HEK293T (cell line): ENCODE measurements at regions not wholly inside any gene's neighbourhood (a gene's known extent, or its start where the extent isn't known, plus 50 kb on each side); places are given as distances from the start of the nearest gene placed in this dataset.

ENCODE experiments used
- ARNT ChIP-seq: fragments of 450-650 bp; IDR thresholded peaks from 2 replicates; pipeline ENCODE4 v1.6.1; 2017; ENCODE audit warnings: mild to moderate bottlenecking
- BHLHE40 ChIP-seq: fragments of 450-650 bp; IDR thresholded peaks from 2 replicates; pipeline ENCODE4 v1.6.1; 2016; ENCODE audit warnings: mild to moderate bottlenecking, moderate library complexity, borderline replicate concordance
- ELF4 ChIP-seq: fragments of 450-650 bp; IDR thresholded peaks from 2 replicates; pipeline ENCODE4 v1.6.1; 2017; ENCODE audit warnings: antibody characterized with exemption
- FOXA1 ChIP-seq: fragments of 450-650 bp; IDR thresholded peaks from 2 replicates; pipeline ENCODE4 v1.6.1; 2016; ENCODE audit warnings: mild to moderate bottlenecking
- FOXK2 ChIP-seq: fragments of 450-650 bp; IDR thresholded peaks from 2 replicates; pipeline ENCODE4 v1.6.1; 2016; ENCODE audit warnings: mild to moderate bottlenecking
- FOXM1 ChIP-seq: fragments of 450-650 bp; IDR thresholded peaks from 2 replicates; pipeline ENCODE4 v1.6.1; 2017; ENCODE audit warnings: mild to moderate bottlenecking, borderline replicate concordance
- HDGF ChIP-seq: fragments of 450-650 bp; IDR thresholded peaks from 2 replicates; pipeline ENCODE4 v1.6.1; 2017; ENCODE audit warnings: antibody characterized with exemption, borderline replicate concordance
- L3MBTL2 ChIP-seq: fragments of 450-650 bp; conservative IDR thresholded peaks from 2 replicates; pipeline ENCODE4 v1.6.1; 2016; ENCODE audit warnings: mild to moderate bottlenecking
- LEF1 ChIP-seq: fragments of 450-650 bp; IDR thresholded peaks from 2 replicates; pipeline ENCODE4 v1.6.1; 2017; ENCODE audit warnings: mild to moderate bottlenecking, borderline replicate concordance
- NFRKB ChIP-seq: fragments of 450-650 bp; IDR thresholded peaks from 2 replicates; pipeline ENCODE4 v1.6.1; 2016; ENCODE audit warnings: mild to moderate bottlenecking, moderate library complexity
- SP1 ChIP-seq: fragments of 450-650 bp; IDR thresholded peaks from 2 replicates; pipeline ENCODE4 v1.6.1; 2017
- TARDBP ChIP-seq: fragments of 450-650 bp; IDR thresholded peaks from 2 replicates; pipeline ENCODE4 v1.6.1; 2016
- ZNF384 ChIP-seq: fragments of 450-650 bp; IDR thresholded peaks from 2 replicates; pipeline ENCODE4 v1.6.1; 2016

DNA sequence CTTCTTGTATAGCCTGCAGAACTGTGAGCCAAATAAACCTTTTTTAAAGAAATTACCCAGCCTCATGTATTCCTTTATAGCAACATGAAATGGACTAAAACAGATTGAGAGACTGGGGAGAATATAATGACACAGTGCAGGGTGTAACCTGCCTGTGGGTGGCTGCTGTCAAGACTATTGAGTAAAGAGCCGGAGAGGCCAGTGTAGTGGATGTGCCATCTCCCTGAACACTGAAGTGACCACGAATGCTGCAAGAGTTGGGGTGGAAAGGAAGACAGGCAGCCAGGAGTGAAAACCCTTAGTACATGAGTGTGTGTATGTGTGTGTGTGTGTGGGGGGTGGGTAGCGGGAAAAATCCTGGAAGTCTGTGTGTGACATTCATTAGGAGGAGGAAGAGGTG lies 55.2 kb upstream of the FLT1 start:
- no peak for TF ChIP-seq TARDBP
- TF ChIP-seq FOXA1, result no peak
- TF ChIP-seq NFRKB, result no peak
- no peak for TF ChIP-seq FOXM1
- no peak for TF ChIP-seq ELF4
- no peak for TF ChIP-seq BHLHE40
- no peak for TF ChIP-seq ARNT
- no peak for TF ChIP-seq SP1
- TF ChIP-seq HDGF, result no peak
- no peak for TF ChIP-seq ZNF384
- TF ChIP-seq LEF1, result no peak
- no peak for TF ChIP-seq FOXK2
- TF ChIP-seq L3MBTL2, result no peak
